Activated T-helper 2 cell treated with anti-CD3 and anti-CD28 coated beads, Interferon-gamma antibody, Interleukin-2, Interleukin-4, amounts not matched to agents 10 μg/mL and 5 μg/mL and 100 μg/mL, durations not matched to agents 14 hours and 24 hours and 36 hours (primary cell): ENCODE measurements at regions not wholly inside any gene's neighbourhood (a gene's known extent, or its start where the extent isn't known, plus 50 kb on each side); places are given as distances from the start of the nearest gene placed in this dataset.

Source experiments
- DNase-seq: peaks from one replicate; pipeline ENCODE4 v3.0.0; 2021; ENCODE audit warnings: low spot score
- H3K27ac Mint-ChIP-seq: one replicate; pipeline ENCODE4 v1.8.0; 2021; ENCODE audit warnings: mixed read lengths
- H3K27me3 Mint-ChIP-seq: one replicate; pipeline ENCODE4 v1.8.0; 2021; ENCODE audit warnings: low read depth, mixed read lengths
- H3K36me3 Mint-ChIP-seq: one replicate; pipeline ENCODE4 v1.8.0; 2021; ENCODE audit warnings: low read depth, mixed read lengths
- H3K4me1 Mint-ChIP-seq: one replicate; pipeline ENCODE4 v1.8.0; 2021; ENCODE audit warnings: low read depth, mixed read lengths
- H3K4me3 Mint-ChIP-seq: one replicate; pipeline ENCODE4 v1.8.0; 2021; ENCODE audit warnings: low read depth, mild to moderate bottlenecking, moderate library complexity, mixed read lengths
- H3K9me3 Mint-ChIP-seq: one replicate; pipeline ENCODE4 v1.8.0; 2021; ENCODE audit warnings: mixed read lengths
- intact Hi-C: fragments of 100-400 bp; cut with micrococcal nuclease; formaldehyde crosslinking; loops from one replicate; pipeline ENCODE4 v1.15.1; 2023

GRCh38 chr12:85642288-85642687, 193.9 kb downstream of the RASSF9 start:
- Mint-ChIP-seq H3K4me1 (no peaks in the 10 kb centered on the region), H3K27ac (no peak overlapping the region), H3K27me3 (no peaks in the 10 kb centered on the region), H3K36me3 (no peaks in the 10 kb centered on the region), H3K9me3 (no peaks in the 10 kb centered on the region), H3K4me3 (no peak overlapping the region)
- DNase-seq, result no peak
- intact Hi-C loops, result no loop called here

GRCh38 chr12:85642808-85643207, 193.4 kb downstream of the RASSF9 start:
- intact Hi-C loops, result no loop called here
- no peak overlapping the region for H3K4me3 Mint-ChIP-seq

GRCh38 chr12:85644508-85644907, 191.7 kb downstream of the RASSF9 start:
- Mint-ChIP-seq H3K27me3 (no peaks in the 10 kb centered on the region), H3K9me3 (no peaks in the 10 kb centered on the region), H3K36me3 (no peaks in the 10 kb centered on the region), H3K4me1 (no peaks in the 10 kb centered on the region), H3K4me3 (no peak overlapping the region), H3K27ac (no peak overlapping the region)
- DNase-seq, result no peak
- intact Hi-C loops, result no loop called here

More at GRCh38 chr12:85642808-85643207, 193.4 kb downstream of the RASSF9 start:
- Mint-ChIP-seq H3K27me3 (no peaks in the 10 kb centered on the region), H3K9me3 (no peaks in the 10 kb centered on the region), H3K36me3 (no peaks in the 10 kb centered on the region), H3K27ac (no peak overlapping the region), H3K4me1 (no peaks in the 10 kb centered on the region)
- DNase-seq, result no peak

GRCh38 chr12:85653731-85654455, 182.3 kb downstream of the RASSF9 start:
- Mint-ChIP-seq H3K4me3 (no peak overlapping the region), H3K27me3 (no peaks in the 10 kb centered on the region), H3K4me1 (no peaks in the 10 kb centered on the region), H3K9me3 (peaks cover 25% of the 10 kb centered on the region), H3K27ac (no peak overlapping the region), H3K36me3 (no peaks in the 10 kb centered on the region)
- intact Hi-C loops, result no loop called here
- no peak for DNase-seq

- Mint-ChIP-seq H3K4me1 (no peaks in the 10 kb centered on the region), H3K9me3 (peaks cover 25% of the 10 kb centered on the region), H3K27ac (no peak overlapping the region), H3K36me3 (no peaks in the 10 kb centered on the region), H3K4me3 (no peak overlapping the region), H3K27me3 (no peaks in the 10 kb centered on the region)
- DNase-seq, result no peak
- intact Hi-C loops, result no loop called here
Observed at GRCh38 chr12:85654456-85654840, 181.8 kb downstream of the RASSF9 start.

- Mint-ChIP-seq H3K4me3 (no peak overlapping the region), H3K36me3 (no peaks in the 10 kb centered on the region), H3K27ac (no peak overlapping the region), H3K27me3 (no peaks in the 10 kb centered on the region), H3K9me3 (peaks cover 17% of the 10 kb centered on the region), H3K4me1 (no peaks in the 10 kb centered on the region)
- no peak for DNase-seq
- intact Hi-C loops, result no loop called here
Observed at GRCh38 chr12:85656561-85656960, 179.6 kb downstream of the RASSF9 start.

- no peaks in the 10 kb centered on the region for H3K36me3 Mint-ChIP-seq
- DNase-seq, result no peak
Observed at GRCh38 chr12:85657251-85657650, 179.0 kb downstream of the RASSF9 start.

DNA sequence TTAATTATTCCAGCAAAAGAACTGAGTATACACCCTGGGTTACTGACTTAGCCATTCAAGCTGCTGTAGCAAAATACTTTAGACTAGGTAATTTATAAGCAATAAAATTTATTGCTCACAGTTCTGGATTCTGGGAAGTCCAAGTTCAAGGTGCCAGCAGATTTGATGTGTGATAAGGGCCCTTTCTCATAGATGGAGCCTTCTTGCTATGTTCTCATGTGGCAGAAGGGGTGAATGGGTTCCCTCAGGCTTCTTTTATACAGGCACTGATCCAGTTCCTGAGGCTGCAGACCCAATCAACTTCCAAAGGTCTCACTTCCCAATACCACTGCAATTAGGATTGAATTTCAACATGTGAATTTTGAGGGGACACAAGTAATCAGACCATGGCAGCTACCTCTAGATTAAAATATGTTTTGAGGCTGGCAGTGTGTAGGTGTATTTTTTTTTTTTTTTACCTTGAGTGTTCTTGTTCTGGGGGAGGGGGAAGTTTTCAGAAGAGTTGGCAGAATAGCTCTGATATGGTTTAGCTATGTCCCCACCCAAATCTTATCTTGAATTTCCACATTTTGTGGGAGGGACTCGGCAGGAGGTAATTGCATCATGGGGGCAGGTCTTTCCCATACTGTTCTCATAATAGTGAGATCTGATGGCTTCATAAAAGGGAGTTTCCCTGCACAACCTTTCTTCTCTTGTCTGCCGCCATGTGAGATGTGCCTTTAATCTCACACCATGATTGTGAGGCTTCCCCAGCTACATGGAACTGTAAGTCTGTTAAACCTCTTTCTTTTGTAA, 178.2 kb downstream of the RASSF9 start:
- Mint-ChIP-seq H3K36me3 (no peaks in the 10 kb centered on the region), H3K4me3 (no peak overlapping the region), H3K27me3 (no peaks in the 10 kb centered on the region), H3K4me1 (no peaks in the 10 kb centered on the region), H3K9me3 (peaks cover 10% of the 10 kb centered on the region), H3K27ac (no peak overlapping the region)
- no peak for DNase-seq
- intact Hi-C loops, result no loop called here

More at GRCh38 chr12:85657251-85657650, 179.0 kb downstream of the RASSF9 start:
- Mint-ChIP-seq H3K4me1 (no peaks in the 10 kb centered on the region), H3K4me3 (no peak overlapping the region), H3K27me3 (no peaks in the 10 kb centered on the region), H3K9me3 (peaks cover 17% of the 10 kb centered on the region), H3K27ac (no peak overlapping the region)
- intact Hi-C loops, result no loop called here

DNA sequence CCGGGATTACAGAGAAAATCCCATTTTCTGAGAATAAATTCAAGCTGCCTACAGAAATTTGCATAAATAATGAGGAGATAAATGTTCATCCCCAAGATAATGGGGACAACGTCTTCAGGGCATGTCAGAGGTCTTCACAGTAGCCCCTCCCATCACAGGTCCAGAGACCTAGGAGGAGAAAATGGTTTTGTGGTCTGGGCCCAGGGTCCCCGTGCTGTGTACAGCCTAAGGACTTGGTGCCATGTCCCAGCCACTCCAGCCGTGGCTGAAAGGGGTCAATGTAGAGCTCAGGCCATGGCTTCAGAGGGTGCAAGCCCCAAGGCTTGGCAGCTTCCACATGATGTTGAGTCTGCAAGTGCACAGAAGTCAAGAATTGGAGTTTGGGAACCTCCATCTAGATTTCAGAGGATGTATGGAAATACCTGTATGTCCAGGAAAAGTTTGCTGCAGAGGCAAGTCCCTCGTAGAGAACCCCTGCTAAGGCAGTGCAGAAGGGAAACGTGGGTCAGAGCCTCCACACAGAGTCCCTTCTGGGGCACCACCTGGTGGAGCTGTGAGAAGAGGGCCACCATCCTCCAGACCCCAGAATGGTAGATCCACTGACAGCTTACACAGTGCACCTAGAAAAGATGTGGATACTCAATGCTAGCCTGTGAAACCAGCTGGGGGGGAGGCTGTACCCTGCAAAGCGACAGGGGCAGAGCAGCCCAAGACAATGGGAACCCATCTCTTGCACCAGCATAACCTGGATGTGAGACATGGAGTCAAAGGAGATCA, 176.3 kb downstream of the RASSF9 start:
- Mint-ChIP-seq H3K4me3 (no peak overlapping the region), H3K9me3 (peaks cover 5% of the 10 kb centered on the region), H3K27ac (no peak overlapping the region), H3K4me1 (no peaks in the 10 kb centered on the region), H3K36me3 (no peaks in the 10 kb centered on the region), H3K27me3 (no peaks in the 10 kb centered on the region)
- no peak for DNase-seq
- intact Hi-C loops, result no loop called here

DNA sequence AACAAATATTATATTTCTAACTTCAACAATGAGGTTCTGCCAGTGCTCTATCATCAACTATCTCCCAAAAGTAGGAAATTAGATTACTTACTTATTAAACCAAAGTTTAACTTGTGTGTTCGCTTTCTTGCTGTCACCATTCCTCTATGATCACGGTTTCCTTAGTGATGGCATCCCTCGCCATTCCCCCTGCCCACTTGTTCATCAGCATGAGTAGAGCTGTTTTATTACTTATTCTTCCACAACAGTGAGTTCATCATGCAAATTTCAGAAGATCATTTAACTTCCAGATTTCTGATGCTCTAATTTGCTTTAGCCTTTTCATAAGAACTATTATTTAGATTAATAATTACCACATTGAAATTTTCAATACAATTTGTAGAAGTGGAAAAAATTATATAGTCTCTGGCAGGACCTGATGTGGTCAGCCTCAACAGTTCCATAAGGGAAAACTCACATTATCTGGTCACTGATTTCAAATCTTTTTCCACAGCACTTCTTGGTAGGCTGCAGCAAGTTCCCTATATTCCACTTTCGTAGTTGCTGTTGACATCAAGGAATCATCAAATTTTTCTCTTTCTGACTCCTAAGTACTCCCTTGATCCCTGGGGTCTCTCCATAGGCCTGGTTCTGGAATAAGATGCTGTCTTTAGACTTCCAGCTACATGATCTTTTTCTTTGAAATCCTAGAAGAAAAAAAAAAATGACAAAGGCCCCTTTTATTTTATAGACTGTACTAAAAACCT, 174.6 kb downstream of the RASSF9 start:
- intact Hi-C loops, result no loop called here
- peaks cover 5% of the 10 kb centered on the region for H3K9me3 Mint-ChIP-seq
- no peak overlapping the region for H3K4me3 Mint-ChIP-seq
- H3K4me1 Mint-ChIP-seq, result no peaks in the 10 kb centered on the region
- no peaks in the 10 kb centered on the region for H3K36me3 Mint-ChIP-seq
- no peak for DNase-seq
- no peak overlapping the region for H3K27ac Mint-ChIP-seq
- H3K27me3 Mint-ChIP-seq, result no peaks in the 10 kb centered on the region

DNA sequence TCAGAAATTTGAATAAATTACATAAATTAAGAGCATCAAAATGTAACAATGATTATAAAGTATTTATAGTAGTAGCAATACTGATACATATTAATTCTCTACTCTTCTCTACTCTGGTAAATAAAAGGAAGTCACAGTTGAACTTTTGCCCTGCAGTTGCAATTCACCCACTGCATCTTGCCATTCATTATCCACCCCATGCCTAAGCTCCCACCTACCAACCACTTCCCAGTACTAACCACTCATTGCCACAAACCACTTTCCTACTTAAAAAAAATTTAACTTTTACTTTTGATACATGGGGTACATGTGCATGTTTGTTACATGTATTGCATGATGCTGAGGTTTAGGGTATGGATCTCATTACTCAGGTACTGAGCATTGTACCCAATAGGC, 174.0 kb downstream of the RASSF9 start:
- Mint-ChIP-seq H3K4me3 (no peak overlapping the region), H3K9me3 (peaks cover 5% of the 10 kb centered on the region), H3K4me1 (no peaks in the 10 kb centered on the region), H3K36me3 (no peaks in the 10 kb centered on the region), H3K27ac (no peak overlapping the region), H3K27me3 (no peaks in the 10 kb centered on the region)
- DNase-seq, result no peak
- intact Hi-C loops, result no loop called here

DNA sequence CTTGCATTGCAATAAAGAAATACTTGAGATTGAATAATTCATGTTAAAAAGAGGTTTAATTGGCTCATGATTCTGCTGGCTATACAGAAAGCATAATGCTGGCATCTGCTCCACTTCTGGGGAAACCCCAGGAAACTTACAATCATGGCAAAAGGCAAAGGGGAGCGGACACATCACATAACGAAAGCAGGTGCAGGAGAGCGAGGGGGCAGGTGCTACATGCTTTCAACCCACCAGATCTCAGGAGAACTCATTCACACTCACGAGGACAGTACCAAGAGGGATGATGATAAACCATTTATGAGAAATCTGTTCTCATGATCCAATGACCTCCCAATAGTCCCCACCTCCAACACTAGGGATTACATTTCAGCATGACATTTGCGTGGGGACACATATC, 172.6 kb downstream of the RASSF9 start:
- Mint-ChIP-seq H3K4me3 (no peak overlapping the region), H3K27me3 (no peaks in the 10 kb centered on the region), H3K36me3 (no peaks in the 10 kb centered on the region), H3K27ac (no peak overlapping the region), H3K9me3 (peaks cover 2% of the 10 kb centered on the region), H3K4me1 (no peaks in the 10 kb centered on the region)
- DNase-seq, result no peak
- intact Hi-C loops, result no loop called here
